ENCODE measurements at regions not wholly inside any gene's neighbourhood (a gene's known extent, or its start where the extent isn't known, plus 50 kb on each side); places are given as distances from the start of the nearest gene placed in this dataset.

DNA sequence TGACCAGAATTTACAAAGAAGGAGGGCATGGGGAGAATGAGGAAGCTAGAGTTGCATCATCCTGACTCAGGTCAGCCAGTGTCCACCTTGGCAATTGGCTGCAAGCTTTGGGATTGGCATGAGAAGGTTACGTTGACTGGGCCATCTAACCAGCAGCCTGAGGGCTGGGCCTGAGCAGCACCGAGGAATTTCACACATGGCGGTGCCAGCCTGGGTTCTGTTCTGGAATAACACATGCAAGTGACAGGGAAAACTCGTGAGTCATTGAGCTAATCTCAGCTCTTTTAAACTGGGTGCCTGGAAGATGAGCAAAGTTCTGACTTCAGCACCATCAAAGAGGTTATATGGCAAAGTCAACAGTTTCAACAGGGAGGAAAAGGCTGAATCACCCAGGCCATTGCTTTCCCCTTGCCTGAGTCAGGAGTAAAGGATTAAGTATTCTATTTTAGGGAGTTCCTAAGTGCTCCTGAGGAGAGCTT lies 543.2 kb upstream of the TBX3 start:
- no peaks in the 10 kb centered on the region for H3K9me3 Mint-ChIP-seq (ENCODE audit: unreplicated experiment)
- intact Hi-C loops (cut with micrococcal nuclease): loop anchor here (1.0 to 10.0 kb wide), 3 partner anchors 114 to 544 kb away; no protein-coding TSS in a partner anchor
- CTCF ChIA-PET: interaction anchor here (0.8 to 1.5 kb wide), 2 partner anchors 31 to 404 kb away, joined by 3 read pairs; no protein-coding TSS in a partner anchor
- peaks cover 11% of the 10 kb centered on the region for H3K4me1 Mint-ChIP-seq (ENCODE audit: insufficient read depth, unreplicated experiment)
- no peak overlapping the region for H3K27ac Mint-ChIP-seq (ENCODE audit: low read depth, unreplicated experiment)
- TF ChIP-seq, protein P1, sequence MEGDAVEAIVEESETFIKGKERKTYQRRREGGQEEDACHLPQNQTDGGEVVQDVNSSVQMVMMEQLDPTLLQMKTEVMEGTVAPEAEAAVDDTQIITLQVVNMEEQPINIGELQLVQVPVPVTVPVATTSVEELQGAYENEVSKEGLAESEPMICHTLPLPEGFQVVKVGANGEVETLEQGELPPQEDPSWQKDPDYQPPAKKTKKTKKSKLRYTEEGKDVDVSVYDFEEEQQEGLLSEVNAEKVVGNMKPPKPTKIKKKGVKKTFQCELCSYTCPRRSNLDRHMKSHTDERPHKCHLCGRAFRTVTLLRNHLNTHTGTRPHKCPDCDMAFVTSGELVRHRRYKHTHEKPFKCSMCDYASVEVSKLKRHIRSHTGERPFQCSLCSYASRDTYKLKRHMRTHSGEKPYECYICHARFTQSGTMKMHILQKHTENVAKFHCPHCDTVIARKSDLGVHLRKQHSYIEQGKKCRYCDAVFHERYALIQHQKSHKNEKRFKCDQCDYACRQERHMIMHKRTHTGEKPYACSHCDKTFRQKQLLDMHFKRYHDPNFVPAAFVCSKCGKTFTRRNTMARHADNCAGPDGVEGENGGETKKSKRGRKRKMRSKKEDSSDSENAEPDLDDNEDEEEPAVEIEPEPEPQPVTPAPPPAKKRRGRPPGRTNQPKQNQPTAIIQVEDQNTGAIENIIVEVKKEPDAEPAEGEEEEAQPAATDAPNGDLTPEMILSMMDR (IDR thresholded peaks at IDR 0.05; ENCODE audit: unreplicated experiment): no peak
- H3K27me3 Mint-ChIP-seq (ENCODE audit: insufficient read depth, unreplicated experiment): no peaks in the 10 kb centered on the region
- no peaks in the 10 kb centered on the region for H3K36me3 Mint-ChIP-seq (ENCODE audit: insufficient read depth, unreplicated experiment)
- POLR2A ChIA-PET: interaction anchor here (0.6 to 2.6 kb wide), 14 partner anchors 10 to 1049 kb away, joined by 3 to 16 read pairs (median 3); partner anchors contain the start of gene TBX3
- peak; percentile 84 for DNase-seq (ENCODE audit: unreplicated experiment)
- BruUV-seq (replicated peaks): no TSS peak
- no peak overlapping the region for H3K4me3 Mint-ChIP-seq (ENCODE audit: unreplicated experiment)

DNA sequence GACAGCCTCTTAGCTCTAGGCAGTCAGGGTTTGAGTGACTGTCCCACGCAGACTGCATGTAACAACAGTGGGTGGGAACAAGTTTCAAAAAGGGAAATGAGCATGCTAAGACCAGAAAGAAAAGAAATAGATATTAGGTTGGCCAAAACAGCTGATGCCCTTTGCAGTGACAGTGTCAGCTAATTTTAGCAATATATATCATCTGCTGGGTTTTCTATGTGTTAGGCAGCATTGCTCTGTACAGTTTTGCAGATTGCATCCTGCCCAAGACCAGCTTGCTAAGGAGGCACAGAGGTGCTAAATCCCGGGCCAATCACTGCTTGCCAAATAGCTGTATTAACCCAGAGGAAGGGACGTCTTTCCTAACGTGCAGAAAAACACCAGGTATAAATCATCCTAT lies 541.9 kb upstream of the TBX3 start:
- intact Hi-C loops (cut with micrococcal nuclease): loop anchor here (2.0 to 10.0 kb wide), 2 partner anchors 159 to 543 kb away; no protein-coding TSS in a partner anchor
- Mint-ChIP-seq H3K4me1 (ENCODE audit: insufficient read depth, unreplicated experiment) (peaks cover 11% of the 10 kb centered on the region), H3K27me3 (ENCODE audit: insufficient read depth, unreplicated experiment) (no peaks in the 10 kb centered on the region), H3K27ac (ENCODE audit: low read depth, unreplicated experiment) (no peak overlapping the region), H3K36me3 (ENCODE audit: insufficient read depth, unreplicated experiment) (no peaks in the 10 kb centered on the region), H3K9me3 (ENCODE audit: unreplicated experiment) (no peaks in the 10 kb centered on the region), H3K4me3 (ENCODE audit: unreplicated experiment) (no peak overlapping the region)
- POLR2A ChIA-PET: interaction anchor here (1.1 to 2.6 kb wide), 4 partner anchors 8 to 542 kb away, joined by 3 to 16 read pairs (median 3); partner anchors contain the start of gene TBX3
- TF ChIP-seq, protein P1 (IDR thresholded peaks at IDR 0.05; ENCODE audit: unreplicated experiment): no peak
- BruUV-seq (replicated peaks): no TSS peak
- CTCF ChIA-PET: interaction anchor here (0.7 to 1.5 kb wide), 7 partner anchors 8 to 710 kb away, joined by 3 to 5 read pairs (median 3); partner anchors contain the start of gene TBX3
- no peak for DNase-seq (ENCODE audit: unreplicated experiment)

DNA sequence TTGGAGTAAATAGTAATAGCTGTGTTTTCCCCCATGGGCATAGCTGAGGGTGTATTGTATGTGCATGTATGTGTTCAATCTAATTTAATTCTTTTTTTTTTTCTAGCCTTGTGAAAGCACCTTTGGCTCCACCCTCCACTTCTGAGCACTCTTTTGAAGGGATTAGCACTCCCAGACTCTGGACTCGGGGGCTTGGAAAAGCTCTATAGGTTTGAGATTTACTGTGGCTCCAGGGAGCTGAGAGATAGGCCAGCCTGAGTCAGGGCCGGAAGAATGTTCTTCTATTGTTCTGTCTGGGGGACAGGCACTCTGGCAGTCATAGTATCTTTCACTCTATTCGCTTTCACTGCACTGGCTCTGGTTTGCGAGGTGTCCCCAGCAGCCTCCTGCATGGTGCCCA lies 540.0 kb upstream of the TBX3 start:
- ChIA-PET POLR2A (interaction anchor here (0.7 kb wide), 1 partner anchor 516 kb away, joined by 3 read pairs; no protein-coding TSS in a partner anchor), CTCF (interaction anchor here (0.6 to 1.2 kb wide), 6 partner anchors 33 to 540 kb away, joined by 3 to 6 read pairs (median 3); partner anchors contain the start of gene TBX3)
- Mint-ChIP-seq H3K4me1 (ENCODE audit: insufficient read depth, unreplicated experiment) (peaks cover 11% of the 10 kb centered on the region), H3K27me3 (ENCODE audit: insufficient read depth, unreplicated experiment) (no peaks in the 10 kb centered on the region), H3K4me3 (ENCODE audit: unreplicated experiment) (no peak overlapping the region), H3K36me3 (ENCODE audit: insufficient read depth, unreplicated experiment) (no peaks in the 10 kb centered on the region), H3K27ac (ENCODE audit: low read depth, unreplicated experiment) (no peak overlapping the region), H3K9me3 (ENCODE audit: unreplicated experiment) (no peaks in the 10 kb centered on the region)
- TF ChIP-seq, protein P1 (IDR thresholded peaks at IDR 0.05; ENCODE audit: unreplicated experiment): no peak
- intact Hi-C loops (cut with micrococcal nuclease): loop anchor here (10.0 kb wide), 1 partner anchor 161 kb away; no protein-coding TSS in a partner anchor
- no peak for DNase-seq (ENCODE audit: unreplicated experiment)
- BruUV-seq (replicated peaks): no TSS peak

DNA sequence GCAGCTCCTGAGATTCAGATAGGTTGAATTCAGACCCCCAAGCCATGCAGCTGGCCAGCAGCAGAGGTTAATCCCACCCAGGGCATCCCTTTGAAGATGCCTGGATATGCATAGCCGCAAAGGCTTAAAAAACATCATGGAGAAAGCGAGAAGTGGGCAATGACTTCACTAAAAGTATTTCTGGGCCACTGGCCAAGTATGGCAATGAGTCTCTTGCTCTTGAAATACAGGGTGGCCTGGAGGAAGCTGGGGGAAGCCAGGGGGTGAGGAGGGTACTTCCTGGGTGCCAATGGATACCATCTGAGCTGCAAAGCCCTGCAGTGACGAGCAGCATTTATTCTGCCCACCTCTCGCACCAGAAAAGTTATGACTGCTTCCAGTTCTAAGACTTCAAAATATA lies 539.3 kb upstream of the TBX3 start:
- no peaks in the 10 kb centered on the region for H3K36me3 Mint-ChIP-seq (ENCODE audit: insufficient read depth, unreplicated experiment)
- CTCF ChIA-PET: interaction anchor here (0.6 to 1.2 kb wide), 6 partner anchors 13 to 539 kb away, joined by 3 to 6 read pairs (median 4); partner anchors contain the start of gene TBX3
- POLR2A ChIA-PET: no interaction called here
- H3K27ac Mint-ChIP-seq (ENCODE audit: low read depth, unreplicated experiment): no peak overlapping the region
- BruUV-seq (replicated peaks): no TSS peak
- TF ChIP-seq, protein P1 (IDR thresholded peaks at IDR 0.05; ENCODE audit: unreplicated experiment): no peak
- H3K4me3 Mint-ChIP-seq (ENCODE audit: unreplicated experiment): no peak overlapping the region
- no peaks in the 10 kb centered on the region for H3K27me3 Mint-ChIP-seq (ENCODE audit: insufficient read depth, unreplicated experiment)
- peak; percentile 81 for DNase-seq (ENCODE audit: unreplicated experiment)
- no peaks in the 10 kb centered on the region for H3K9me3 Mint-ChIP-seq (ENCODE audit: unreplicated experiment)
- intact Hi-C loops (cut with micrococcal nuclease): loop anchor here (10.0 kb wide), 1 partner anchor 161 kb away; no protein-coding TSS in a partner anchor
- H3K4me1 Mint-ChIP-seq (ENCODE audit: insufficient read depth, unreplicated experiment): peaks cover 11% of the 10 kb centered on the region
